Activated CD4-positive, alpha-beta T cell treated with anti-CD3 and anti-CD28 coated beads, Interleukin-2, amount 50 U/mL, for 48 hours (primary cell): ENCODE measurements at regions not wholly inside any gene's neighbourhood (a gene's known extent, or its start where the extent isn't known, plus 50 kb on each side); places are given as distances from the start of the nearest gene placed in this dataset.
"Not testable (repeated sequence)": the region's sequence is repeated elsewhere in the genome, so short reads cannot be mapped to it uniquely, and the experiment has no call there.

Experiments used
- DNase-seq, 2 experiments: peaks; one replicate each; pipeline ENCODE4 v3.0.0-alpha.2; 2020

- DNase-seq, result not testable (repeated sequence)
These were observed 88.6 kb upstream of the NFIL3 start for GRCh38 chr9:91512235-91512634.

DNA sequence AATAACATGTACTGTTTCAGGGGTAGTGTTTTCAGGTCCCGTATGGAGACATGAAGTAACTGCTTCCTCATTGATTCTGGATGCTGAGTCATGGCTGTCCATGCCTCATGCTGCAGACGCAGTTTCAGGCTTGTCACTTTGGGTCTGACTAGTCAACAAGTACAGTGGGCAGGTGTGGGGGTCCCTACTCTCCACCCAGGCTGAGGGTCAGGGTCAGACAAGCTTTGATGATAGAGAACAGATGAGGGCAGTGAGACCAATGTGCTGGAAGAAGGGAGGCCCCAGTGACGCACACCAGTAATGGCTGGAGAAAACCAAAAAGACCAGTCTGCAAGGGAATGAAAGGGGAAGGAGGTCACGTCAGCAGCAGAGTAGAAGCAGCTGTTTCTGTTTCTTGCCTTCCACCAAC is 80.0 kb upstream of the NFIL3 start:
- DNase-seq, result no peak

DNA sequence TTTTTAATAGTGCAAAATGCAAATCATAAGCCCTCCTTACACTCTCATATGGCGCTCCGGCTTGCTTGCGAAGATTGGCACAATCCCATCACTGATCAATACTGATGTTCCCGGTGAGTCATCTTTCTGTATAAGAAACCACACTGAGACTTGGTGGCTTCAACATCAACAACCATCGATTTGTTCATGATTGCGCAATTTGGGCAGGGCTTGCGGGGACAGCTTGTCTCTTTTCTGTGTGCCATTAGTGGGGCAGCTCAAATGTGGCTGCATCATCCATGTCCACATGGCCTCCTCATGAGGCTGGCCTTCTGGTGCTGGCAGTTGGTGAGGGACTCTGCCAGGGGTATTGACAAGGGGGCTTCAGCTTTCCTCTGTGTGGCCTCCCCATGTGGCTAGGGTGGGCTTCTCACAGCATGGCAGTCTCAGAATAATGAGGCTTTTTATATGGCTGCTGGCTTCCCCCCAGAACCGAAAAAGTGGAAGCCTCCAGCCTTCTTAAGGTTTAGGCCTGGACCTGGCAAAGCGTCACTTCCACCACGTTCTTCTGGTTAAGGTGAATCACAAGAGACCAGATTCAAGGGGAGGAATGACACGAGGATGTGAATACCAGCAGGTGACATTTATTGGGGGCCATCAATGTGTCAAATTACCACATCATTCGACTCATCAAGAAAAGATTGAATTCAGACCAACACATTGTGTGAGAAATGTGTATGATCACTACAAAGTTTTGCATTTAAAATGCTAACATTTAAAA is 79.5 kb upstream of the NFIL3 start:
- no peak for DNase-seq

GRCh38 chr9:91502475-91502874 is 78.8 kb upstream of the NFIL3 start:
- no peak for DNase-seq

GRCh38 chr9:91500509-91501014 is 76.9 kb upstream of the NFIL3 start:
- DNase-seq, result peak; percentile 11 to 31

DNA sequence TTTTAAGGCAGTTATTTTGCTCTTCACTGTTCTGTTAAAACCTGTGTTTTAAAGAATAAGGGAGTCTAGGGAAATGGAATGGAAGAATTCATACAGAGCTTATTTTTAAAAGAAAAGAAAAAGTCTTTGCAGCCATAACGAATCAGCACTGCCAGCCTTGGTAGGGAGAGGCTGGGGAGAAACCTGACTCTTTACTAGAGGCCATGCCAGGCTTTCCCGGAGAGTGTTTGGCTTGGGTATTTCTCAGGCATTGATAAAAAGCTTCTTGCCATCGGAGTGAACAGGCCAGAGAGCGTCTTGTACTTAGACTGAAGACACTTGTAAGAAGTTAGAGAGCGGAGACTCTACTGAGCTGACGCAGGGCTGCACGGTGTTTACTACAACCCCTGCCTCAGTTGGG is 72.7 kb upstream of the NFIL3 start:
- no peak for DNase-seq

DNA sequence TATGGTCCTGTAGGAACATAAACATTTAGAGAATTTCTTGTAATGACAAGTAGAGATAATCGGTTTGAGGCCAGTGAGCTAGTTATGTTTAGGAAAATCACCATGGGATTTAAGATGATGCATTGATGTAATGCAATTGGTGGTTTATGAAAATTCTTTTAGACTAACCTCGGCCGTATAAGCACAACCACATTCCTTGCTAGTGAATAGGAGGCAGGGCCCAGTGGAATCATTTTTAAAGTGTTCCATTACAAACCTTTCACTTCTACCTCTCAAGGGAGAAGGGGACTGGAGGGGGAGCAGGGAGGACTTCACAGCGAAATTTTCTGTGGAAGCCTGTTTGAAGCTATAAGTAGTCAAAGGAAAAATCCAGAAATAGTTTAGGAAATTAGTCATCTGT is 71.8 kb upstream of the NFIL3 start:
- DNase-seq, result no peak

GRCh38 chr9:91494751-91495150 is 71.1 kb upstream of the NFIL3 start:
- DNase-seq, result no peak

- DNase-seq, result no peak
These were observed 68.6 kb upstream of the NFIL3 start for GRCh38 chr9:91492237-91492636.

DNA sequence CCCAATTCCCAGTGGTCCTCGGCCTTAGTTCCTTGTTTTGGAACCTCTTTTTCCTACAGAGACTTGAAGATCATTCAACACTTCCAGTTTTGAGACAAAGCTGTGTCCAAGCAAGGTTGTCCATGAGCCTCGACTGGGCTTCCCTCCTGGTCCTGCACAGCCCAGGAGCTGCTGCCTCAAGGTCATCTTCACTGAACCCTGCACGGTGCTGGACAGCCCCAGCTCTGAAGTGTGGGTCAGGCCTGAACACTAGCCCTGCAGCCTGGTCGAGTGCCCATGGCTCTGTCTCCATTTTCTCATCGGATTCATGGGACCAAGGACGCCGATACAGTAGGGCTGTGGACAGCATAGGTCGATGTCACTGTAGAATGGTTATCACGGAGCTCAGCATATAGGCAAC is 68.0 kb upstream of the NFIL3 start:
- DNase-seq, result no peak

GRCh38 chr9:91489361-91489899 is 65.8 kb upstream of the NFIL3 start:
- DNase-seq, result no peak

DNA sequence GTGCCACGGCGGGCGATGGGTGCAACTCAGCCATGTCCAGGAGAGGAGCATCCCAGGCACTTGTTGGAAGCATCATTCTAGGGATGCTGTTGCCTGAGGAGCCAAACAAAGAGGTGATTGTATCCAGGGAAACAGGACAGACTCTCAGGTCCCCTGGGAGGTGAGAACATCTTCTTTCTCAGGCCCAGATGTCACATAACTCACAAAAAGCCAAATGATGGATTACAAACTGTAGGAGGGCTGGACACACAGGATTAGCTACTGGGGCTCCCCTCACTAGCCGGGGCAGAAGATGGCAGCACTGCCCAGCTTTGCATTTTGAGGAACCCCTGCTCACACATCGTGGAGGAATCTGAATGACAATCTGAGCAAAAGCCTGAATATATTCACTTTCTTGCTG is 64.7 kb upstream of the NFIL3 start:
- no peak for DNase-seq

GRCh38 chr9:91486699-91487497 is 63.3 kb upstream of the NFIL3 start:
- no peak for DNase-seq

DNA sequence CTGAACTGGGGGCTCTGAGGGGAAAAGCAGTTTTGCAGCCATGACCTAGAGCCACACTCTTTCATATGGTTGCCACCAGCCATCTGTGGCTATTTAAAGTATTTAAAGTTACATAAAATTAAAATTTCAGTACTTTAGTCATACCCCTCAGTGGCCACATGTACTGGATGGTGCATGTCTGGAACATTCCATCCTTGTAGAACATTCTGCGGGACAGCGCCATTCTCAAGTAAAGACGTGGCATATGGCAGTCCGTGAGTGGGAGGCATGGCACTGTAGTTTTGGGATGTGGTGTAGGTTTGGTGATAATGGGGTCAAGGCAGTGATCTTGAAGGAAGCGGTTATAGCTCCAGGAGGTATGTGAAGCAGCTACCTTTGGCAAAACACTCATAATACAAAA is 61.4 kb upstream of the NFIL3 start:
- DNase-seq, result no peak

DNA sequence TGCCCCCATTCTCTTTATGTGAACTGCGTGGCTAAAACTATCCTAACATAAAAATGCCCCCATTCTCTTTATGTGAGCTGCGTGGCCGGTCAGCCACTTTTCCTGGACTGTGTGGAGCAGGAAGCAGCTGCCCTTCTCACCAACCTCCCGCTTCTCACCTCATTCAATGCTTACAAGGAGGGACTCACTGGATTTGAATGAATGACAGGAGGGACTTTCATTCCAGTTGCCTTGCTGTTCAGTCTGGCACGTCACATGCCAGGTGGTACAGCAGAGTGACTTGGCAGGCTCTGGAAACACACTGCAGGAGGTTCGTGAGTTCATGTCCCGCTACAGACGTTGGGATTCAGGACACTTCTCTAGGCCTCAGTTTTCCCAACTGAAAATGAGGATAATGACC is 60.2 kb upstream of the NFIL3 start:
- no peak for DNase-seq

- DNase-seq, result no peak
These were observed 59.6 kb upstream of the NFIL3 start for GRCh38 chr9:91483189-91483691.

DNA sequence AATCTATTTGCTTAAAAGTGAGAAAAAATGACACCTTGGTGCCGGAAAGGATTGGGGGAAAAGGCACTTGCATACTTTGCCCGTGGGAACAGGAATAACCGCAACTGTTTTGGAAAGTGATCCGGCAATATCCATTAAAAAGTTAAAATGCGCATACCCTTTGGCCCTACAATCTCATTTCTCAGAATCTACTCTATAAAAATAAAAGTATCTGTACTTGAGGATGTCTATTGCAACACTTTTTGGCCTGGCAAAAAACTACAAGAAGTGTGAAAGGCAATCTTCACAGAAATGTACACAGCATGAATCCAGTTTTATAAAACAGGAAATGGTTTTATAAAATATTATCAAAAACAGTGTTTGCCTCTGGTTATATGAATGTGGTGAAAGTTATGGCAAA is 58.3 kb upstream of the NFIL3 start:
- no peak for DNase-seq

- DNase-seq, result no peak
These were observed 53.5 kb upstream of the NFIL3 start for GRCh38 chr9:91477106-91477505.

GRCh38 chr9:91474656-91475055 is 51.0 kb upstream of the NFIL3 start:
- DNase-seq, result no peak
